GM23338 (cell line): ENCODE measurements at regions not wholly inside any gene's neighbourhood (a gene's known extent, or its start where the extent isn't known, plus 50 kb on each side); places are given as distances from the start of the nearest gene placed in this dataset.

Experiments used
- CREB1 ChIP-seq: fragments of 250-450 bp; sonication (Bioruptor Pico); IDR thresholded peaks from 2 replicates; pipeline ENCODE4 v1.5.0; 2020; ENCODE audit warnings: low read depth, mild to moderate bottlenecking, moderate library complexity
- EZH2 ChIP-seq: fragments of 200-600 bp; sonication (generic); IDR thresholded peaks from one replicate; pipeline ENCODE4 v1.8.0; 2017; ENCODE audit warnings: antibody characterized with exemption, mild to moderate bottlenecking, low read depth; ENCODE audit not compliant: unreplicated experiment
- TF ChIP-seq, protein P1 (sequence below), 2 experiments: fragments of 200-600 bp in 1 of 2; sonication (generic) in 1 of 2; conservative IDR thresholded peaks; 2 replicates each; pipeline versions ENCODE4 v1.5.1 to v1.6.1; 2016 to 2017; ENCODE audit warnings: antibody characterized with exemption in 2 of 2, low read depth in 2 of 2, mild to moderate bottlenecking in 2 of 2, moderate library complexity in 1 of 2

DNA sequence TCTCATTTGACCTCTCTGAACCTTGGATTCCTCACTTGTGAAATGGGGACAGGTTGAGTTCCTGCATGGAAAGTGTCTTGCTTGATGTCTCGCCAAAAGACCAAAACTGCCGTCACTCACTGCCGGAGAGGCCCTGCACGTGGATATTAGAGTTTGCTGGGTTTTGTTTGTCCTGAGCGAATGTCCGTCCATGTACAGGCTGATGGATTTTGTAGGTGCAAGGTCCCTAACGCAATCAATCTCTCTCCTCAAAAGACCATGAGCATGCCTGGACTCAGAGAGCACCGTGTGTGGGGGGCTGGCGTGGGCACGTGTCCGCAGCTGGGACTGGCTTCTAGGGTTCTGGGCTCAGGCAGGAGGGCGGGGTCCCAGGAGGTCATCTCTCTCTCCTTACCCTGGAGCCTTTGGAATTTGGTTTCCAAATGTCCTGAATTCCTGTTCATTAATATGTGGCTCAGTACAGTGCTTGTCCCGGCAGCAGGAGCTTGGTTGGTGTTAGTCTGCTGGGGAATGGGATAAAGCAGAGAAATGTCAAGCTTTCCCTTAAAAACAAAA lies 146.0 kb upstream of the IER5L start:
- TF ChIP-seq, protein P1, sequence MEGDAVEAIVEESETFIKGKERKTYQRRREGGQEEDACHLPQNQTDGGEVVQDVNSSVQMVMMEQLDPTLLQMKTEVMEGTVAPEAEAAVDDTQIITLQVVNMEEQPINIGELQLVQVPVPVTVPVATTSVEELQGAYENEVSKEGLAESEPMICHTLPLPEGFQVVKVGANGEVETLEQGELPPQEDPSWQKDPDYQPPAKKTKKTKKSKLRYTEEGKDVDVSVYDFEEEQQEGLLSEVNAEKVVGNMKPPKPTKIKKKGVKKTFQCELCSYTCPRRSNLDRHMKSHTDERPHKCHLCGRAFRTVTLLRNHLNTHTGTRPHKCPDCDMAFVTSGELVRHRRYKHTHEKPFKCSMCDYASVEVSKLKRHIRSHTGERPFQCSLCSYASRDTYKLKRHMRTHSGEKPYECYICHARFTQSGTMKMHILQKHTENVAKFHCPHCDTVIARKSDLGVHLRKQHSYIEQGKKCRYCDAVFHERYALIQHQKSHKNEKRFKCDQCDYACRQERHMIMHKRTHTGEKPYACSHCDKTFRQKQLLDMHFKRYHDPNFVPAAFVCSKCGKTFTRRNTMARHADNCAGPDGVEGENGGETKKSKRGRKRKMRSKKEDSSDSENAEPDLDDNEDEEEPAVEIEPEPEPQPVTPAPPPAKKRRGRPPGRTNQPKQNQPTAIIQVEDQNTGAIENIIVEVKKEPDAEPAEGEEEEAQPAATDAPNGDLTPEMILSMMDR (conservative IDR thresholded peaks at IDR 0.05; ENCODE audit: low read depth in 2 of 2), result no peak
- TF ChIP-seq CREB1, result no peak
- no peak for TF ChIP-seq EZH2
